Choroid plexus epithelial cell (primary cell): ENCODE measurements at regions not wholly inside any gene's neighbourhood (a gene's known extent, or its start where the extent isn't known, plus 50 kb on each side); places are given as distances from the start of the nearest gene placed in this dataset.

ENCODE experiments used
- DNase-seq: peaks from one replicate; pipeline ENCODE4 v3.0.0-alpha.2; 2010; ENCODE audit warnings: low read depth
- H3K4me3 ChIP-seq: 2 replicates; pipeline ENCODE4 v1.5.1; 2011; ENCODE audit warnings: low read depth, mild to moderate bottlenecking, control low read depth, low read length, moderate library complexity
- TF ChIP-seq, protein P1 (sequence below): conservative IDR thresholded peaks from 2 replicates; pipeline ENCODE4 v1.5.1; 2011; ENCODE audit warnings: low read depth, mild to moderate bottlenecking, control low read depth, inconsistent platforms, low read length, moderate library complexity

DNA sequence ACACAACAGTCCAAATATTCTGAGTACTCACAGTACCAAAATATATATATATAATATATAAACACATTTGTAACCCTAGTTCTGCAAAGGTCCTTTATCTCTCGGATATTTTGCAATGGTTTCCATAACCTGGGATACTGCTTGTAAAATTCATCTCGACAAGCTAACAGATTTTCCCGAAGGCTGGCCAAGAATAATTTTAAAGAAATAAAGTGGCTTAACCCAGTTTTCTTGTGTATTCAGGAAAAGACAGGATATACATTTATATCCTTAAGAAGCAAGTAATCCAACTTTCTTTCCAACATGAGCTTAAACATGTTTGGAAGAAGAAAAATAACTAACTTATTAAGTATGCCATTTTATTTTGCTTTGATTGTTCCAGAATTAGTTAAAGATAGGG lies 348.7 kb upstream of the RUNX1 start:
- no peak for DNase-seq
- TF ChIP-seq, protein P1, sequence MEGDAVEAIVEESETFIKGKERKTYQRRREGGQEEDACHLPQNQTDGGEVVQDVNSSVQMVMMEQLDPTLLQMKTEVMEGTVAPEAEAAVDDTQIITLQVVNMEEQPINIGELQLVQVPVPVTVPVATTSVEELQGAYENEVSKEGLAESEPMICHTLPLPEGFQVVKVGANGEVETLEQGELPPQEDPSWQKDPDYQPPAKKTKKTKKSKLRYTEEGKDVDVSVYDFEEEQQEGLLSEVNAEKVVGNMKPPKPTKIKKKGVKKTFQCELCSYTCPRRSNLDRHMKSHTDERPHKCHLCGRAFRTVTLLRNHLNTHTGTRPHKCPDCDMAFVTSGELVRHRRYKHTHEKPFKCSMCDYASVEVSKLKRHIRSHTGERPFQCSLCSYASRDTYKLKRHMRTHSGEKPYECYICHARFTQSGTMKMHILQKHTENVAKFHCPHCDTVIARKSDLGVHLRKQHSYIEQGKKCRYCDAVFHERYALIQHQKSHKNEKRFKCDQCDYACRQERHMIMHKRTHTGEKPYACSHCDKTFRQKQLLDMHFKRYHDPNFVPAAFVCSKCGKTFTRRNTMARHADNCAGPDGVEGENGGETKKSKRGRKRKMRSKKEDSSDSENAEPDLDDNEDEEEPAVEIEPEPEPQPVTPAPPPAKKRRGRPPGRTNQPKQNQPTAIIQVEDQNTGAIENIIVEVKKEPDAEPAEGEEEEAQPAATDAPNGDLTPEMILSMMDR: no peak
- H3K4me3 ChIP-seq: no peak overlapping the region

GRCh38 chr21:35396655-35397054 lies 347.6 kb upstream of the RUNX1 start:
- DNase-seq: no peak
- no peak overlapping the region for H3K4me3 ChIP-seq
- TF ChIP-seq, protein P1: no peak

GRCh38 chr21:35395728-35396127 lies 346.6 kb upstream of the RUNX1 start:
- DNase-seq: peak; percentile 69
- H3K4me3 ChIP-seq: no peak overlapping the region
- TF ChIP-seq, protein P1: no peak

DNA sequence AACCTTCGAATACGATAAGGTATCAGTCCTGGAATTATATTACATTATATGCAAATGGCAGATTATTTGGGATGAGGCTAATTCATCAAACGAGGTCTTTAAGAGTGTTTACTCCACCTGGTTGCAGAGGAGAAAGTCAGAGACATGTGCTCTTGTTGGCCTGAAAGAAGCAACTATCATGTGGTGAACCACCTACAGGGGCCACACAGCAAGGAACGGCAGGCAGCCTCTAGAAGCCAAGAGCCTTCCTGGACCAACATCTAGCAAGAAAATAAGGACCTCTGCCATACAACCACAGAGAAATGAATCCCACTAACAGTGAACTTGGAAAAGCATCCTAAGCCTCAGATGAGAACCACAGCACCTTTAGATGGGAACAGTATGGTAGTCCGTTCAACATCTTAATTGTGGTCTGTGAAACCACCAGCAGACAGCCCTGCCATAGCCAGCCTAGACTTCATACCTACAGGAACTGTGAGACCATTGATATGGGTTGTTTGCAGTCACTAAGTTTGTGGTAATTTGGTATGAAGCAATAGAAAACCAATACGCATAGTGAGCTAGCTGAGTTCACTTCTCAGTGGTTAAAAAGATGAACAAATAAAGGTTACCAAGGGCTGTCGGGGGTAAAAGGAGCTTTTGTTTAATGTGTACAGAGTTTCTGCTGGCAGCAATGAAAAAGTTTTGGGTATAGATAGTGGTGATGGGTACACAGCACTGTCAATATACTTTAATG lies 345.7 kb upstream of the RUNX1 start:
- TF ChIP-seq, protein P1: no peak
- no peak overlapping the region for H3K4me3 ChIP-seq
- DNase-seq: peak; percentile 29

DNA sequence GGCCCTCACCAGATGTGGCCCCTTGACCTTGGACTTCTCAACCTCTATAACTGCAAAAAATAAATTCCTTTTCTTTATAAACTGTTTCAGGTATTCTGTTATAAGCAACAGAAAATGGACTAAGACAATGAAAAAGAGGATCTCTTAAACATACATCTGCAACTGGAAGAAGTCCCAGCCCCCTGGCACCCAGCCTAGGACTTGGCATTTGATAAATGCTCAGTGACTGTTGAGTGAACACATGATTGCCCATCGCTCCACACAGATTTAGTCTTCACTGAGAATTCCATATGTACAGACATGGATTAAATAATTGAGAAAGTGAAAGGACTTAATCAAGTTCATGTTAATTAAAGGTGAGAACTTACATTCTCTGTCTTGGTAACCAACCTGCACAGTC lies 344.9 kb upstream of the RUNX1 start:
- TF ChIP-seq, protein P1: no peak
- H3K4me3 ChIP-seq: no peak overlapping the region
- no peak for DNase-seq

- no peak overlapping the region for H3K4me3 ChIP-seq
- peak; percentile 62 for DNase-seq
- TF ChIP-seq, protein P1: no peak
These were observed 341.1 kb upstream of the RUNX1 start for GRCh38 chr21:35390013-35390776.
